GM12878 (cell line): ENCODE measurements at regions not wholly inside any gene's neighbourhood (a gene's known extent, or its start where the extent isn't known, plus 50 kb on each side); places are given as distances from the start of the nearest gene placed in this dataset.

Experiments used
- ATAC-seq: fragments of 200-7000 bp; cut with Tn5 transposase; 3 replicates; pipeline ENCODE4 v1.9.1; 2020; ENCODE audit warnings: mild to moderate bottlenecking, moderate library complexity
- BruUV-seq: library from RNA; stranded (reverse); fragments of 400-500 nt; replicated peaks from 2 replicates; lab custom pipeline; 2021; lab: Mats Ljungman, UMichigan
- CTCF ChIA-PET: fragments of 300-600 bp; sonication (Branson Sonifier 250); formaldehyde crosslinking; extraction: SDS; loops from one replicate; lab custom pipeline; 2021; ENCODE audit warnings: inconsistent platforms; lab: Yijun Ruan, JAX
- POLR2A ChIA-PET: fragments of 350-600 bp; formaldehyde crosslinking; extraction: SDS; loops from one replicate; lab custom pipeline; 2021; ENCODE audit warnings: inconsistent platforms; lab: Charles Lee
- RAD21 ChIA-PET: fragments of 300-600 bp; sonication (Branson Sonifier 250); formaldehyde crosslinking; loops from one replicate; lab custom pipeline; 2023; ENCODE audit warnings: antibody characterized with exemption; ENCODE audit not compliant: unreplicated experiment; lab: Charles Lee
- SMC1A ChIA-PET: fragments of 300-600 bp; sonication (Branson Sonifier 250); formaldehyde crosslinking; loops from one replicate; lab custom pipeline; 2023; ENCODE audit not compliant: unreplicated experiment, uncharacterized antibody; lab: Charles Lee
- DNase-seq: peaks from one replicate; pipeline ENCODE4 v3.0.0-alpha.2; 2011; ENCODE audit warnings: low read depth, low spot score
- FAIRE-seq: peaks from 3 replicates; lab custom pipeline; 2011; peaks lifted over from hg19 to GRCh38; lab: Jason Lieb, UNC
- H2AFZ ChIP-seq: 2 replicates; pipeline ENCODE4 v1.6.0; 2011; ENCODE audit warnings: low read depth, low read length, control low read depth; ENCODE audit not compliant: control insufficient read depth
- H3K27ac ChIP-seq: 2 replicates; pipeline ENCODE4 v1.5.1; 2011; ENCODE audit warnings: control low read depth; ENCODE audit not compliant: control insufficient read depth, insufficient read depth
- H3K27me3 ChIP-seq, 2 experiments: replicated peaks in 1 of 2; 2 replicates each; pipeline versions ENCODE4 v1.6.0 to v1.6.1; 2011; ENCODE audit warnings: low read length in 1 of 2; ENCODE audit not compliant: control insufficient read depth in 2 of 2, insufficient read depth in 2 of 2
- H3K36me3 ChIP-seq, 2 experiments: 2 replicates each; pipeline ENCODE4 v1.5.1; 2011; ENCODE audit warnings: low read length in 1 of 2; ENCODE audit not compliant: control insufficient read depth in 2 of 2, insufficient read depth in 2 of 2
- H3K4me1 ChIP-seq: 2 replicates; pipeline ENCODE4 v1.6.1; 2011; ENCODE audit warnings: mild to moderate bottlenecking, low read length, moderate library complexity, mixed read lengths; ENCODE audit not compliant: control insufficient read depth, insufficient read depth
- H3K4me2 ChIP-seq: 2 replicates; pipeline ENCODE4 v1.6.0; 2011; ENCODE audit warnings: control low read depth; ENCODE audit not compliant: control insufficient read depth, insufficient read depth
- H3K4me3 ChIP-seq: fragments of 200-600 bp; sonication (generic); 2 replicates; pipeline ENCODE4 v1.5.1; 2016
- H3K79me2 ChIP-seq: 2 replicates; pipeline ENCODE4 v1.6.0; 2011; ENCODE audit warnings: low read length; ENCODE audit not compliant: control insufficient read depth, insufficient read depth
- H3K9ac ChIP-seq: 2 replicates; pipeline ENCODE4 v1.8.0; 2011; ENCODE audit warnings: low read length, control low read depth, mixed read lengths; ENCODE audit not compliant: control insufficient read depth, insufficient read depth
- H3K9me3 ChIP-seq: replicated peaks from 3 replicates; pipeline ENCODE4 v1.5.1; 2011; ENCODE audit warnings: mild to moderate bottlenecking, low read length; ENCODE audit not compliant: control insufficient read depth, insufficient read depth
- H4K20me1 ChIP-seq: 2 replicates; pipeline ENCODE4 v1.6.0; 2011; ENCODE audit not compliant: control insufficient read depth, insufficient read depth
- ASH2L ChIP-seq: fragments of 300-600, 200-600 bp; sonication (generic); IDR thresholded peaks from 2 replicates; pipeline ENCODE4 v1.6.1; 2017; ENCODE audit warnings: low read depth, mild to moderate bottlenecking, borderline replicate concordance
- EP300 ChIP-seq, 2 experiments: fragments of 150-350 bp in 1 of 2; IDR thresholded peaks; 2 replicates each; pipeline ENCODE4 v1.6.1; 2011 to 2012; ENCODE audit warnings: low read depth in 2 of 2, low read length in 2 of 2, borderline replicate concordance in 1 of 2, improper control_type of control experiment in 1 of 2, inconsistent platforms in 1 of 2; ENCODE audit not compliant: control insufficient read depth in 1 of 2
- JUND ChIP-seq: IDR thresholded peaks from 2 replicates; pipeline ENCODE4 v1.6.1; 2012; ENCODE audit warnings: low read depth, mild to moderate bottlenecking, low read length, improper control_type of control experiment, moderate library complexity
- KDM1A ChIP-seq: fragments of 200-600 bp; sonication (generic); IDR thresholded peaks from 2 replicates; pipeline ENCODE4 v1.6.1; 2016; ENCODE audit warnings: borderline replicate concordance
- MTA3 ChIP-seq: IDR thresholded peaks from 2 replicates; pipeline ENCODE4 v1.6.1; 2012; ENCODE audit warnings: low read length, inconsistent platforms, borderline replicate concordance
- NR2C1 ChIP-seq: fragments of 450-650 bp; IDR thresholded peaks from 2 replicates; pipeline ENCODE4 v1.6.1; 2017; ENCODE audit warnings: antibody characterized with exemption, mild to moderate bottlenecking, moderate library complexity
- PAX5 ChIP-seq: IDR thresholded peaks from 2 replicates; pipeline ENCODE4 v1.6.1; 2011; ENCODE audit warnings: low read depth, low read length, borderline replicate concordance
- SMAD1 ChIP-seq: fragments of 450-650 bp; IDR thresholded peaks from 2 replicates; pipeline ENCODE4 v1.6.1; 2018; ENCODE audit warnings: mild to moderate bottlenecking, low read depth; ENCODE audit not compliant: partially characterized antibody
- SMAD5 ChIP-seq: IDR thresholded peaks from 2 replicates; pipeline ENCODE4 v1.6.1; 2016; ENCODE audit warnings: antibody characterized with exemption, low read depth
- SUZ12 ChIP-seq: fragments of 200-600 bp; sonication (generic); IDR thresholded peaks from one replicate; pipeline ENCODE4 v1.6.1; 2018; ENCODE audit warnings: antibody characterized with exemption, mild to moderate bottlenecking; ENCODE audit not compliant: unreplicated experiment
- ZZZ3 ChIP-seq: IDR thresholded peaks from 2 replicates; pipeline ENCODE4 v1.6.1; 2011; ENCODE audit warnings: low read depth; ENCODE audit not compliant: control insufficient read depth, insufficient read length
- WGBS: methylation state at CpG from one replicate; pipeline ENCODE4 v1.1.6; 2016; ENCODE audit warnings: low lambda C conversion rate; ENCODE audit not compliant: insufficient replicate concordance, insufficient coverage; ENCODE audit errors: missing lambda C conversion rate; 5-methylcytosine and 5-hydroxymethylcytosine counted together
- in situ Hi-C: fragments of 300-500 bp; cut with MboI; formaldehyde crosslinking; loops from 9 replicates; pipeline ENCODE4 v1.14.3; 2018; ENCODE audit warnings: mixed read lengths
- intact Hi-C: fragments of 100-400 bp; cut with micrococcal nuclease; formaldehyde crosslinking; loops from one replicate; pipeline ENCODE4 v1.14.2; 2022; ENCODE audit not compliant: unreplicated experiment
- TF ChIP-seq, protein P1 (sequence below): fragments of 450-650 bp; IDR thresholded peaks from 2 replicates; pipeline ENCODE4 v1.6.1; 2017; ENCODE audit warnings: antibody characterized with exemption, mild to moderate bottlenecking, moderate library complexity
- TF ChIP-seq, protein P2 (sequence below): fragments of 450-650 bp; IDR thresholded peaks from 2 replicates; pipeline ENCODE4 v1.6.1; 2017; ENCODE audit warnings: mild to moderate bottlenecking, moderate library complexity
- TF ChIP-seq, protein P3 (sequence below): fragments of 450-650 bp; IDR thresholded peaks from 2 replicates; pipeline ENCODE4 v1.6.1; 2016; ENCODE audit warnings: mild to moderate bottlenecking
- TF ChIP-seq, protein P4 (sequence below): fragments of 450-650 bp; conservative IDR thresholded peaks from 2 replicates; pipeline ENCODE4 v1.6.1; 2017; ENCODE audit warnings: mild to moderate bottlenecking, moderate library complexity

DNA sequence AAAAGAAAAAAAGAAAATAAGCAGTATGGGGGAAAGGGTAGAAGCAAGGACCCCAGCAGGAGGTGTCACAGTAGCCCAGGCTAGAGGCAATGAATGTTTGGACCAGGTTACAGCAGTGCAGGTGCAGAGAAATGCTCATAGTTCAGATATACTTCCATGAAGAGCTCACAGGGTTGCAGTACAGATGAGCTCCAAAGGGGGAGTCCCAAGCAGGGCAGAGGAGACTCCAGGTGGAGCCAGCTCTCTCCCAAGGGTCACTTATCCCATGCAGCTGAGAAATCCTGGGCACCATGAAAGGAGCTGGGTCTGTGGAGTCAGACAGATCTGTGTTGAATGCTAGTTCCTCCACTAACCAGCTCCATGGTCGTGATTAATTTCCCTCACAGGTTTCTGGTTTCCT is 174.9 kb downstream of the C7orf25 start:
- no peaks in the 10 kb centered on the region for H4K20me1 ChIP-seq
- DNase-seq: no peak
- POLR2A ChIA-PET: no interaction called here
- SMC1A ChIA-PET: no interaction called here
- no peaks in the 10 kb centered on the region for H3K36me3 ChIP-seq
- CTCF ChIA-PET: interaction anchor here (1.3 kb wide), 1 partner anchor 8 kb away, joined by 6 read pairs; no protein-coding TSS in a partner anchor
- H3K9ac ChIP-seq: no peak overlapping the region
- H3K4me2 ChIP-seq: no peak overlapping the region
- no peaks in the 10 kb centered on the region for H3K9me3 ChIP-seq
- RAD21 ChIA-PET: no interaction called here
- no peaks in the 10 kb centered on the region for H3K4me1 ChIP-seq
- no peak for ATAC-seq
- no peak for FAIRE-seq
- intact Hi-C loops (no loop called here), in situ Hi-C loops (no loop called here)
- H3K79me2 ChIP-seq: no peaks in the 10 kb centered on the region
- no TSS peak for BruUV-seq
- H2AFZ ChIP-seq: no peak overlapping the region
- H3K27me3 ChIP-seq: no peaks in the 10 kb centered on the region
- 0% methylated on average over 1 of the region's 1 CpG for WGBS
- H3K4me3 ChIP-seq: no peak overlapping the region
- H3K27ac ChIP-seq: no peak overlapping the region
- TF ChIP-seq SUZ12: no peak
- TF ChIP-seq EP300 (IDR thresholded peaks at IDR 0.05; ENCODE audit: borderline replicate concordance in 1 of 2, control insufficient read depth in 1 of 2, low read depth in 2 of 2, low read length in 2 of 2): no peak
- TF ChIP-seq NR2C1: no peak
- TF ChIP-seq ASH2L: no peak
- TF ChIP-seq KDM1A: no peak
- TF ChIP-seq, protein P1, sequence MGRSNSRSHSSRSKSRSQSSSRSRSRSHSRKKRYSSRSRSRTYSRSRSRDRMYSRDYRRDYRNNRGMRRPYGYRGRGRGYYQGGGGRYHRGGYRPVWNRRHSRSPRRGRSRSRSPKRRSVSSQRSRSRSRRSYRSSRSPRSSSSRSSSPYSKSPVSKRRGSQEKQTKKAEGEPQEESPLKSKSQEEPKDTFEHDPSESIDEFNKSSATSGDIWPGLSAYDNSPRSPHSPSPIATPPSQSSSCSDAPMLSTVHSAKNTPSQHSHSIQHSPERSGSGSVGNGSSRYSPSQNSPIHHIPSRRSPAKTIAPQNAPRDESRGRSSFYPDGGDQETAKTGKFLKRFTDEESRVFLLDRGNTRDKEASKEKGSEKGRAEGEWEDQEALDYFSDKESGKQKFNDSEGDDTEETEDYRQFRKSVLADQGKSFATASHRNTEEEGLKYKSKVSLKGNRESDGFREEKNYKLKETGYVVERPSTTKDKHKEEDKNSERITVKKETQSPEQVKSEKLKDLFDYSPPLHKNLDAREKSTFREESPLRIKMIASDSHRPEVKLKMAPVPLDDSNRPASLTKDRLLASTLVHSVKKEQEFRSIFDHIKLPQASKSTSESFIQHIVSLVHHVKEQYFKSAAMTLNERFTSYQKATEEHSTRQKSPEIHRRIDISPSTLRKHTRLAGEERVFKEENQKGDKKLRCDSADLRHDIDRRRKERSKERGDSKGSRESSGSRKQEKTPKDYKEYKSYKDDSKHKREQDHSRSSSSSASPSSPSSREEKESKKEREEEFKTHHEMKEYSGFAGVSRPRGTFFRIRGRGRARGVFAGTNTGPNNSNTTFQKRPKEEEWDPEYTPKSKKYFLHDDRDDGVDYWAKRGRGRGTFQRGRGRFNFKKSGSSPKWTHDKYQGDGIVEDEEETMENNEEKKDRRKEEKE: no peak
- no peak for TF ChIP-seq SMAD1
- no peak for TF ChIP-seq PAX5
- TF ChIP-seq, protein P2, sequence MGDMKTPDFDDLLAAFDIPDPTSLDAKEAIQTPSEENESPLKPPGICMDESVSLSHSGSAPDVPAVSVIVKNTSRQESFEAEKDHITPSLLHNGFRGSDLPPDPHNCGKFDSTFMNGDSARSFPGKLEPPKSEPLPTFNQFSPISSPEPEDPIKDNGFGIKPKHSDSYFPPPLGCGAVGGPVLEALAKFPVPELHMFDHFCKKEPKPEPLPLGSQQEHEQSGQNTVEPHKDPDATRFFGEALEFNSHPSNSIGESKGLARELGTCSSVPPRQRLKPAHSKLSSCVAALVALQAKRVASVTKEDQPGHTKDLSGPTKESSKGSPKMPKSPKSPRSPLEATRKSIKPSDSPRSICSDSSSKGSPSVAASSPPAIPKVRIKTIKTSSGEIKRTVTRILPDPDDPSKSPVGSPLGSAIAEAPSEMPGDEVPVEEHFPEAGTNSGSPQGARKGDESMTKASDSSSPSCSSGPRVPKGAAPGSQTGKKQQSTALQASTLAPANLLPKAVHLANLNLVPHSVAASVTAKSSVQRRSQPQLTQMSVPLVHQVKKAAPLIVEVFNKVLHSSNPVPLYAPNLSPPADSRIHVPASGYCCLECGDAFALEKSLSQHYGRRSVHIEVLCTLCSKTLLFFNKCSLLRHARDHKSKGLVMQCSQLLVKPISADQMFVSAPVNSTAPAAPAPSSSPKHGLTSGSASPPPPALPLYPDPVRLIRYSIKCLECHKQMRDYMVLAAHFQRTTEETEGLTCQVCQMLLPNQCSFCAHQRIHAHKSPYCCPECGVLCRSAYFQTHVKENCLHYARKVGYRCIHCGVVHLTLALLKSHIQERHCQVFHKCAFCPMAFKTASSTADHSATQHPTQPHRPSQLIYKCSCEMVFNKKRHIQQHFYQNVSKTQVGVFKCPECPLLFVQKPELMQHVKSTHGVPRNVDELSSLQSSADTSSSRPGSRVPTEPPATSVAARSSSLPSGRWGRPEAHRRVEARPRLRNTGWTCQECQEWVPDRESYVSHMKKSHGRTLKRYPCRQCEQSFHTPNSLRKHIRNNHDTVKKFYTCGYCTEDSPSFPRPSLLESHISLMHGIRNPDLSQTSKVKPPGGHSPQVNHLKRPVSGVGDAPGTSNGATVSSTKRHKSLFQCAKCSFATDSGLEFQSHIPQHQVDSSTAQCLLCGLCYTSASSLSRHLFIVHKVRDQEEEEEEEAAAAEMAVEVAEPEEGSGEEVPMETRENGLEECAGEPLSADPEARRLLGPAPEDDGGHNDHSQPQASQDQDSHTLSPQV: no peak
- TF ChIP-seq, protein P3, sequence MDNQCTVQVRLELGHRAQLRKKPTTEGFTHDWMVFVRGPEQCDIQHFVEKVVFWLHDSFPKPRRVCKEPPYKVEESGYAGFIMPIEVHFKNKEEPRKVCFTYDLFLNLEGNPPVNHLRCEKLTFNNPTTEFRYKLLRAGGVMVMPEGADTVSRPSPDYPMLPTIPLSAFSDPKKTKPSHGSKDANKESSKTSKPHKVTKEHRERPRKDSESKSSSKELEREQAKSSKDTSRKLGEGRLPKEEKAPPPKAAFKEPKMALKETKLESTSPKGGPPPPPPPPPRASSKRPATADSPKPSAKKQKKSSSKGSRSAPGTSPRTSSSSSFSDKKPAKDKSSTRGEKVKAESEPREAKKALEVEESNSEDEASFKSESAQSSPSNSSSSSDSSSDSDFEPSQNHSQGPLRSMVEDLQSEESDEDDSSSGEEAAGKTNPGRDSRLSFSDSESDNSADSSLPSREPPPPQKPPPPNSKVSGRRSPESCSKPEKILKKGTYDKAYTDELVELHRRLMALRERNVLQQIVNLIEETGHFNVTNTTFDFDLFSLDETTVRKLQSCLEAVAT: no peak
- TF ChIP-seq, protein P4, sequence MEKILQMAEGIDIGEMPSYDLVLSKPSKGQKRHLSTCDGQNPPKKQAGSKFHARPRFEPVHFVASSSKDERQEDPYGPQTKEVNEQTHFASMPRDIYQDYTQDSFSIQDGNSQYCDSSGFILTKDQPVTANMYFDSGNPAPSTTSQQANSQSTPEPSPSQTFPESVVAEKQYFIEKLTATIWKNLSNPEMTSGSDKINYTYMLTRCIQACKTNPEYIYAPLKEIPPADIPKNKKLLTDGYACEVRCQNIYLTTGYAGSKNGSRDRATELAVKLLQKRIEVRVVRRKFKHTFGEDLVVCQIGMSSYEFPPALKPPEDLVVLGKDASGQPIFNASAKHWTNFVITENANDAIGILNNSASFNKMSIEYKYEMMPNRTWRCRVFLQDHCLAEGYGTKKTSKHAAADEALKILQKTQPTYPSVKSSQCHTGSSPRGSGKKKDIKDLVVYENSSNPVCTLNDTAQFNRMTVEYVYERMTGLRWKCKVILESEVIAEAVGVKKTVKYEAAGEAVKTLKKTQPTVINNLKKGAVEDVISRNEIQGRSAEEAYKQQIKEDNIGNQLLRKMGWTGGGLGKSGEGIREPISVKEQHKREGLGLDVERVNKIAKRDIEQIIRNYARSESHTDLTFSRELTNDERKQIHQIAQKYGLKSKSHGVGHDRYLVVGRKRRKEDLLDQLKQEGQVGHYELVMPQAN: no peak
- TF ChIP-seq ZZZ3: no peak
- no peak for TF ChIP-seq JUND
- no peak for TF ChIP-seq MTA3
- no peak for TF ChIP-seq SMAD5
